Choroid plexus epithelial cell (primary cell): ENCODE measurements at regions not wholly inside any gene's neighbourhood (a gene's known extent, or its start where the extent isn't known, plus 50 kb on each side); places are given as distances from the start of the nearest gene placed in this dataset.

ENCODE experiments used
- DNase-seq: peaks from one replicate; pipeline ENCODE4 v3.0.0-alpha.2; 2010; ENCODE audit warnings: low read depth
- H3K4me3 ChIP-seq: 2 replicates; pipeline ENCODE4 v1.5.1; 2011; ENCODE audit warnings: low read depth, mild to moderate bottlenecking, control low read depth, low read length, moderate library complexity
- CTCF ChIP-seq: conservative IDR thresholded peaks from 2 replicates; pipeline ENCODE4 v1.5.1; 2011; ENCODE audit warnings: low read depth, mild to moderate bottlenecking, control low read depth, inconsistent platforms, low read length, moderate library complexity

GRCh38 chr4:31573554-31573953 is 853.4 kb downstream of the PCDH7 start:
- TF ChIP-seq CTCF = no peak
- H3K4me3 ChIP-seq = no peak overlapping the region
- DNase-seq = no peak

GRCh38 chr4:31575504-31575903 is 855.3 kb downstream of the PCDH7 start:
- no peak for DNase-seq
- no peak for TF ChIP-seq CTCF
- H3K4me3 ChIP-seq = no peak overlapping the region

GRCh38 chr4:31580843-31581242 is 860.7 kb downstream of the PCDH7 start:
- TF ChIP-seq CTCF = no peak
- no peak for DNase-seq
- no peak overlapping the region for H3K4me3 ChIP-seq

- no peak for DNase-seq
- no peak for TF ChIP-seq CTCF
- H3K4me3 ChIP-seq = no peak overlapping the region
Observed at GRCh38 chr4:31585503-31585902, 865.3 kb downstream of the PCDH7 start.

- no peak overlapping the region for H3K4me3 ChIP-seq
- TF ChIP-seq CTCF = no peak
- DNase-seq = no peak
Observed at GRCh38 chr4:31592293-31592692, 872.1 kb downstream of the PCDH7 start.

- no peak for TF ChIP-seq CTCF
- H3K4me3 ChIP-seq = no peak overlapping the region
- no peak for DNase-seq
Observed at GRCh38 chr4:31595496-31595895, 875.3 kb downstream of the PCDH7 start.

GRCh38 chr4:31598639-31599038 is 878.5 kb downstream of the PCDH7 start:
- TF ChIP-seq CTCF = no peak
- no peak for DNase-seq
- no peak overlapping the region for H3K4me3 ChIP-seq
